Upper lobe of left lung (tissue), 6 donors: ENCODE measurements at regions not wholly inside any gene's neighbourhood (a gene's known extent, or its start where the extent isn't known, plus 50 kb on each side); places are given as distances from the start of the nearest gene placed in this dataset.

Experiments
- ATAC-seq, 2 donors: fragments of 200-7000 bp; cut with Tn5 transposase; one replicate each; pipeline ENCODE4 v1.9.1; 2022; ENCODE audit warnings: mild to moderate bottlenecking in 2 of 2, moderate library complexity in 2 of 2; ENCODE audit not compliant: low FRiP score in 2 of 2
- DNase-seq, 2 donors: peaks; one replicate each; pipeline ENCODE4 v3.0.0-alpha.2; 2019 to 2020
- H3K27ac ChIP-seq, 4 donors: fragments of 200-600 bp; sonication (generic); one replicate each; pipeline ENCODE4 v1.5.1; 2016 to 2019
- H3K27me3 ChIP-seq, 4 donors: fragments of 200-600 bp; sonication (generic); one replicate each; pipeline ENCODE4 v1.5.1; 2017 to 2019
- H3K36me3 ChIP-seq, 4 donors: fragments of 200-600 bp; sonication (generic); one replicate each; pipeline ENCODE4 v1.5.1; 2016 to 2019
- H3K4me1 ChIP-seq, 4 donors: fragments of 200-600 bp; sonication (generic); one replicate each; pipeline ENCODE4 v1.5.1; 2018 to 2019
- H3K4me3 ChIP-seq, 4 donors: fragments of 200-600 bp; sonication (generic); one replicate each; pipeline ENCODE4 v1.5.1; 2017 to 2019; ENCODE audit warnings: mild to moderate bottlenecking in 2 of 4, moderate library complexity in 1 of 4
- H3K9me3 ChIP-seq, 4 donors: fragments of 200-600 bp; sonication (generic); one replicate each; pipeline ENCODE4 v1.5.1; 2018 to 2019
- CTCF ChIP-seq, 6 experiments: fragments of 450-650 bp in 4 of 6; fragments of 200-600 bp in 2 of 6; sonication (generic) in 2 of 6; IDR thresholded peaks; one replicate each; pipeline ENCODE4 v1.5.1; 2016 to 2019; ENCODE audit warnings: antibody characterized with exemption in 6 of 6
- EP300 ChIP-seq, 4 donors: sonication (generic); formaldehyde crosslinking; IDR thresholded peaks; one replicate each; pipeline ENCODE4 v1.5.1; 2017; ENCODE audit warnings: antibody characterized with exemption in 4 of 4, control low read depth in 2 of 4
- POLR2A ChIP-seq, 4 donors: fragments of 450-650 bp; IDR thresholded peaks; one replicate each; pipeline ENCODE4 v1.5.1; 2016 to 2017; ENCODE audit warnings: antibody characterized with exemption in 4 of 4, mild to moderate bottlenecking in 2 of 4
- POLR2AphosphoS5 ChIP-seq, 2 donors: sonication (generic); formaldehyde crosslinking; IDR thresholded peaks; one replicate each; pipeline ENCODE4 v1.5.1; 2017; ENCODE audit warnings: antibody characterized with exemption in 2 of 2
- WGBS, 2 donors: methylation state at CpG; one replicate each; pipeline ENCODE4 v1.1.5; 2017 to 2018; 5-methylcytosine and 5-hydroxymethylcytosine counted together
- donor health status: DM: no; HTN: no; CAD: no; lungs with moderate emphysema.
- donor health status: DM: no; HTN: yes; CAD: no; lungs with severe emphysema.

- DNase-seq (no peak), ATAC-seq (no peak)
- no peaks in the 10 kb centered on the region for H3K9me3 ChIP-seq
- H3K27me3 ChIP-seq, result no peaks in the 10 kb centered on the region
- H3K4me3 ChIP-seq, result no peak overlapping the region
- peaks cover 11 to 15% (median 12%) of the 10 kb centered on the region in 4 donors for H3K4me1 ChIP-seq
- TF ChIP-seq POLR2A (IDR thresholded peaks at IDR 0.05) (no peak), EP300 (IDR thresholded peaks at IDR 0.05) (no peak), CTCF (IDR thresholded peaks at IDR 0.05) (no peak), POLR2AphosphoS5 (IDR thresholded peaks at IDR 0.05) (no peak)
- H3K36me3 ChIP-seq, result no peaks in the 10 kb centered on the region
- no peak overlapping the region for H3K27ac ChIP-seq
- 71 to 78% methylated on average over 2 to 3 of the region's 3 CpGs for WGBS, 2 donors
These were observed 205.7 kb downstream of the UACA start for GRCh38 chr15:70557521-70558258.

GRCh38 chr15:70556779-70557178 lies 206.6 kb downstream of the UACA start:
- DNase-seq, result no peak
- ATAC-seq, result no peak

GRCh38 chr15:70556151-70556741 lies 207.1 kb downstream of the UACA start:
- Histone ChIP-seq H3K4me1 (peaks cover 11 to 15% (median 12%) of the 10 kb centered on the region in 4 donors), H3K27ac (no peak overlapping the region), H3K27me3 (no peaks in the 10 kb centered on the region), H3K4me3 (no peak overlapping the region), H3K9me3 (no peaks in the 10 kb centered on the region), H3K36me3 (no peaks in the 10 kb centered on the region)
- TF ChIP-seq EP300 (IDR thresholded peaks at IDR 0.05), result no peak
- TF ChIP-seq POLR2AphosphoS5 (IDR thresholded peaks at IDR 0.05), result no peak
- TF ChIP-seq CTCF (IDR thresholded peaks at IDR 0.05), result no peak
- TF ChIP-seq POLR2A (IDR thresholded peaks at IDR 0.05), result no peak
- WGBS, 2 donors, result 85 to 93% methylated on average over 4 of the region's 4 CpGs
- ATAC-seq (no peak), DNase-seq (no peak)

More at GRCh38 chr15:70556779-70557178, 206.6 kb downstream of the UACA start:
- Histone ChIP-seq H3K27me3 (no peaks in the 10 kb centered on the region), H3K36me3 (no peaks in the 10 kb centered on the region), H3K4me1 (peaks cover 11 to 15% (median 12%) of the 10 kb centered on the region in 4 donors), H3K27ac (no peak overlapping the region), H3K4me3 (no peak overlapping the region), H3K9me3 (no peaks in the 10 kb centered on the region)
- no peak for TF ChIP-seq POLR2A (IDR thresholded peaks at IDR 0.05)
- TF ChIP-seq POLR2AphosphoS5 (IDR thresholded peaks at IDR 0.05), result no peak
- no peak for TF ChIP-seq EP300 (IDR thresholded peaks at IDR 0.05)
- TF ChIP-seq CTCF (IDR thresholded peaks at IDR 0.05), result no peak
- WGBS, 2 donors, result 60 to 66% methylated on average over 7 of the region's 7 CpGs

- Histone ChIP-seq H3K4me3 (no peak overlapping the region), H3K36me3 (no peaks in the 10 kb centered on the region), H3K4me1 (peaks cover 11 to 15% (median 12%) of the 10 kb centered on the region in 4 donors), H3K9me3 (no peaks in the 10 kb centered on the region), H3K27me3 (no peaks in the 10 kb centered on the region), H3K27ac (no peak overlapping the region)
- ATAC-seq (no peak), DNase-seq (no peak)
- WGBS, 2 donors, result 66 to 71% methylated on average over 3 of the region's 3 CpGs
- no peak for TF ChIP-seq CTCF (IDR thresholded peaks at IDR 0.05)
- TF ChIP-seq EP300 (IDR thresholded peaks at IDR 0.05), result no peak
- no peak for TF ChIP-seq POLR2AphosphoS5 (IDR thresholded peaks at IDR 0.05)
- no peak for TF ChIP-seq POLR2A (IDR thresholded peaks at IDR 0.05)
These were observed 207.6 kb downstream of the UACA start for GRCh38 chr15:70555713-70556112.
